Limb (tissue), 2 donors: ENCODE measurements at regions not wholly inside any gene's neighbourhood (a gene's known extent, or its start where the extent isn't known, plus 50 kb on each side); places are given as distances from the start of the nearest gene placed in this dataset.

Experiments used
- DNase-seq, 2 donors: peaks; one replicate each; pipeline ENCODE4 v3.0.0-alpha.2; 2016; ENCODE audit errors: extremely low spot score in 2 of 2

DNA sequence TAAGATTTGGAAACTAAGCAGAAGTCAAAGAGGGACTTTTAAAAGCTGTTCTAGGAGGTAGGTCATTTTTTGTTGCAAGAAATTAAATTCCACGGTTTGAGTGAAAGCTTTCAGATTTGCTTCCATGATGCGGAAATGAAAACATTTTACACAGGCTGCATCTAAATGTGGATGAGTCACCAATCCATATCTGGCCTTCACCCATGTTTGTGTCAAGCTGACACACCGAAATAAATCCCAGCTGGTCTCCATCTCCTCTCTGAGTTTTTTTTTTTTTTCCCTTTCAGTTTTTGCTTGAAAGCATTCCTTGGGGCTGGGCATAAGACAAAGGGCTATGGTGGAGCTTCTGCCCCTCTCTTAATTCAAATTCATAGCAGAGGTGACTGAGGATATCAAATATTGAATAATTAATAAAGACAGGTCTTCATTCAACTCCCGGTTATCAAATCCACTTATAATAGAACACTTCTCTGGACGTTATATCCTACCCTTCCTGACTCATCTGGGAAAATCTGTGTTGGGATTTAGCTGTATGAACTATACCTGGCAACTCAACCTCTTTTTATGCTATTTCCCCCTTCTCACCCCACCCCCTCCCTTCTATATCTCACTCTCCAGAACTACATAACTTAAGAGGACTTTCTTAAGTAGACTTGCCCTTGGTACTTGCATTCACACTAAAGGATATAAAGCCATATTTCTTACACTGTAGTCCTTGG is 558.3 kb upstream of the GCFC2 start:
- no peak for DNase-seq

GRCh38 chr2:76268484-76268883 is 557.8 kb upstream of the GCFC2 start:
- DNase-seq = no peak

DNA sequence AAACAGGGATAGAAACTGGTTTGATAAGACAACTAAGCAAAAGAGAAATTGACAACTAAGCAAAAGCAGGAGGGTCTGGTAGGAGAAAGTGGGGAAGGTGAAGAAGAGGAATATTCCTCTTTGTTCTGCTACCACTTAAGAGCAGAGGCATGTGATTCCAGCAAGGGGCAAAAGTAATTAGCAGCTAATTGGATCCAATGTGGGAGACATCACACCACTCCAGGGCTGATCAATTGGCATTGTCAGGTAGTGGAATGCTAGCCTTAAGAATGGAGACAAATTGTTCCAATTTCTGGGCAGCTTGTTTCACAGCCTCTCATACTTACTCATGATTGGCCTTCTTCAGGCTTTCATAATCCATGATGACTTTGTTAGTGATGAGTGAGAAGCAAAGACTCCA is 547.1 kb upstream of the GCFC2 start:
- DNase-seq = no peak

DNA sequence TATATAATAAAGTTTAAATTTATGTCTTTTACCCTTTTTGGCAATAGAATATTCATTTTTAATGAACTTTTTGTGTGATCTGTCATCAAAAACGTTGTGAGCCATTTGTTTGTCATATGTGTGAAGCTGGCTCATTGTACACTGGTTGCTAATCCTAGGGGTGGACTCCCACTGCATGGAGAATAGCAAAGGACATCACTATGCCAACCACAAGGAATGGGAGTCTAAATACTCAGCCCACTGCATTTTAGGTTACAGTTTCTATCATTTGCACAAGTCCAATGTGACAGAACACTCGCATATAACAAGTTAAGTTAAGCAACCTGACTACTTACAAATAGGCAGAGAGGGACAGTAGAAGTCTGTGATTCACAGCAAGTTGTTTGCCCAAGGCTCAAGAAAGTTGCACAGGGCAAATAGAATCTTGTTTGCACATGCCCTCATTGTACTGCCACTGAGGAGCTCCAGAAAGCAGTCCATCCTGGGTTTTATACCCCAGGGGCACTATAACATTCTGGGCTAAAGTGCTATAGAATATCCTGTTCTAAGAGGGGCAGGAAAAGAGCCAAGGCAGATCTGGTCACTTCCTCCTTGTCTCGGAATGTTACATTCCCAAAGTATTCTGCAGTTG is 545.9 kb upstream of the GCFC2 start:
- DNase-seq = no peak

DNA sequence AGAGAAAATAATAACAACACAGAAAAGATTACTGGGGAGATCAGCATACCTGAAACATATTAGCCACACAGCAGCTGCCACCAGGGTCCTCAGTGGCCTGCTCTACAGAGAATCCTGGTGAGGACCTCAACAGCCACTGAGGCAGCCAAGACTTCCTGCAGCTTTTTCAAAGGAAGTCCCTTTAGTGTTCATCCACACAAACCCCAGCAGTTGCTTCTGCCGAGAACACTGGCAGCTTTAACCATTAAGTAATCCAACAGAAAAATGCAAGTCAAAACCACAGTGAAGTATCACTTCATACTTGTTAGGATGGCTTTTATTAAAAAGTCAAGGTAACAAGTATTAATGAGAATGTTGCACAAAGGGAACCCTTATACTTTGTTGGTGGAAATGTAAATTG is 542.0 kb upstream of the GCFC2 start:
- DNase-seq = no peak

GRCh38 chr2:76251342-76251741 is 540.6 kb upstream of the GCFC2 start:
- no peak for DNase-seq

GRCh38 chr2:76247006-76247405 is 536.3 kb upstream of the GCFC2 start:
- no peak for DNase-seq

- no peak for DNase-seq
Measured at GRCh38 chr2:76211991-76212985, 501.6 kb upstream of the GCFC2 start.

DNA sequence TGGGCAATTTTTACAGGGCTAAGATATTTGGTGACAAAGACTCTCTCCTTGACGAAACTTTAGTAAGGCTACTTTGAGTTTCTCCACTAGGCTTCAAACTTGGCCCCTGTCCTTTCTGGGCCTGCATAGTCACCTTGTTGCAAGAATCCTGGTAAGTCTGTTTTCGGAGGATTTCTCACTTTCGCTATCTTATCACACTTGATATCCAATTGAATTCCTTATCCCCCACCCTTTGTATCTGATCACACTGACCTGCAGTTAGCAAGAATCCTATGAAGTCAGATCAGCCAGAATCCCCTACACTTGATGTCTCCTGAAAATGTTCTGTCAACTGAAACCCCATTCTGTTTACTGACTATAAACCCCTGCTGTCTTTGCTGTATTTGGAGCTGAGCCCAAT is 499.8 kb upstream of the GCFC2 start:
- no peak for DNase-seq

DNA sequence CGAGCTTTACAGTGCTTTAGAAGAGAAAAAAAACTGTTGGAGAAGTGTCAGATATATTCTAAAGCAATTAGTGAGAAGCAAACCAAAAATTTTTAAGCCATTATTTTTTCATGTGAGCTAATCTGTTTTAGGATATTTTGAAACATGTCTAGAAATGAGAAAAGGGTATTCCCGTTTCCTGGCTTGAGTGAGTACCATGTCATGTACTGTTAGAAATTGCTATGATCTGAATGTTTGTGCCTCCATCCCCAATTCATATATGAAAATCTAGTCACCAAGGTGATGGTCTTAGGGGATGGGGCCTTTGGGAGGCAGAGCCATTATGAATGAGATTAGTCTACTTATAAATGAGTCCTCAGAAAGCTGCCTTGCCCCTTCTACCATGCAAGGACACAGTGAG is 493.3 kb upstream of the GCFC2 start:
- no peak for DNase-seq

DNA sequence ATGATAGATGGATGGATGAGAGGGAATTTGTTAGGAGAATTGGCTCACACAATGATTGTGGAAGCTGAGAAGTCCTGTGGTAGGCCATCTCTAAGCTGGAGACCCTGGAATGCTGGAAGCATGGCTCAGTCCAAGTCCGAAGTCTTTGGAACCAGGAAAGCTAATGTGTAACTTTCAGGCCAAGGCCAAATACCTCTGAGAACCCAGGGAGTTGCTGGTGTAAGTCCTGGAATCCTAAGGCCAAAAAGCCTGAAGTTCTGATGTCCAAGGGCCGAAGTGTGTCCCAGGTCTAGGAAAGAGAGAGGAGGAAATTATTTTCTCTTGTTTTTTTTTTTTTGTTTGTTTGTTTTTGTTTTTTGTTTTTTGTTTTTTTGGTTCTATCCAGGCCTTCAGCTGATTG is 492.2 kb upstream of the GCFC2 start:
- no peak for DNase-seq

DNA sequence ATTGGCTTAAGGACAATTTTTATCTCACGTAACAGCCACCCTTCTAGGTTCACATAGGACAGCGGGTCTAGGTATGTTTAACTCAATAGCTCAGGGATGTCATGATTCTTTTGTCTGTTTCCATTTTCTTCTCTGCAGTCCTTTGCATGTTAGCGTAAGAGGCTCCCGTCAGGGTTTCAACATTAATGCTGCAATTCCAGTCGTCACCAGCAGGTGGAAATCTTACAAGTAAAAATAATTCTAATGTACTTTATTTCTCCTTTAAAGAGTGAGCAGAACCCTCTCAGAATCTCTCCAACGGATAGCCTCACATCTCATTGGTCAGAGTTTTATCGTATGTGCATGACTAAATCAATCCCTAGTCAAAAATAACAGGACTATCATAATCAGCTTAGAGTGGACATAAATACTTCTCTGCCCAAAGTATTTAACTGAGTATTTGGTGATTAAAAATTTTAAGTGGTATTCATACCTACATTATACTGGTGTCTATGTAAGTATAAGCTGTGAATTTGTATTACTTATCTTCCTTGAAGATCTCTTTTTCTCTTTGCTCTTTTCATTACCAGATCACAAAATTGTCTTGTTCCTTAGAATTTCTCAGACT is 487.2 kb upstream of the GCFC2 start:
- peak; percentile 56 to 74 for DNase-seq

DNA sequence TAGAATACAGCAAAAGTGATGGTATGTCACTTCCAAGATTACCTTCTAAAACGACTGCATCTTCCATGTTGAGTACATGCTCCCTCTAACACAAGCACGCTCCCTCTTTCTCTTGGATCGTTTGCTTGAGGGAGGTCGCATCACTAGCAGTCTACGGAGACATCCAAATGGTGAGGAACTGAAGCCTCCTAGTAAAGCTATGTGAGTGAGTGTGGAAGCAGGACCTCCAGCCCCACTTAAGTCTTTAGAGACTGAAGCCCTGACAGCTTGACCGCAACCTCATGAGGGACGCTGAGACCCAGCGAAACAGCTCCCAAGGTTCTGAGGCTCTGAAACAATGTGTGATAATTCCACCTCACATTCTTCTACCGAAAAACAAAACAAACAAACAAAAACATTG is 486.7 kb upstream of the GCFC2 start:
- DNase-seq = no peak

- DNase-seq = peak in 1 of 2 donors; percentile 29
Measured at GRCh38 chr2:76194031-76194775, 483.5 kb upstream of the GCFC2 start.

GRCh38 chr2:76193089-76193488 is 482.4 kb upstream of the GCFC2 start:
- DNase-seq = no peak

GRCh38 chr2:76188334-76189008 is 477.8 kb upstream of the GCFC2 start:
- no peak for DNase-seq

DNA sequence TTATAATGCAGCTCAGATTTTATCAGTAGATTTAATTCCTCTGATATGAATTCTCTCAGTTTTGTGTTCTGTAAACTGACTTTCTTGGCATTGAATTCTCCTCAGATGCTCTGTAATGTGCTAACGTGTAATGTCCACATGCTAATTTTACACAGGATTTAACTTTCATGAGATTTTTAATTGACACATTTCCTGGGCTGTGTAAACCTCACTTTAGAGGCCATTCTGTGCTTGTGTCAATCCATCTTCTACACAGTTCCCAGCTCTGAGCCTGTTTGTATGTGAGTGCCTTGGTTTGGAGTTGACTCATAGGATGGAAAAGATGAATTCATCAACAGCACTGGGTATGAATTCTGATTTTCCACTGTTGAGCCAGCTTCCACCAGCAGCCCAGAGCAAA is 476.7 kb upstream of the GCFC2 start:
- DNase-seq = no peak

GRCh38 chr2:76180676-76181075 is 470.0 kb upstream of the GCFC2 start:
- no peak for DNase-seq

DNA sequence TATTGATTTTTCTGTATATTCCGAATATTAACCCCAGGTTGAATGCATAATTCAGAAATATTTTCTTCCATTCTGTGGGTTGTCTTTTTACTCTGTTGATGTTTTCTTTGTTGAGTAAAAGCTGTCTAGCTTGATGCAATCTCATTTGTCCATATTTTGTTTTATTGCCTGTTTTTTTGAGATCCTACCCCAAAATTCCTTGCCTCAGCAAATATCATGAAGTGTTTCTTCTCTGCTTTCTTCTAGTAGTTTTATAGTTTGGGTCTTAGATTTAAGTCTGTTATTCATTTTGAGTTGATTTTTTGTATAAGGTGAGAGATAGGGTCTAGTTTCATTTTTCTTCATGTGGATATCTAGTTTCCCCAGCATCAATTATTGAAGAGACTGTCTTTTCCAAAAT is 467.9 kb upstream of the GCFC2 start:
- no peak for DNase-seq

DNA sequence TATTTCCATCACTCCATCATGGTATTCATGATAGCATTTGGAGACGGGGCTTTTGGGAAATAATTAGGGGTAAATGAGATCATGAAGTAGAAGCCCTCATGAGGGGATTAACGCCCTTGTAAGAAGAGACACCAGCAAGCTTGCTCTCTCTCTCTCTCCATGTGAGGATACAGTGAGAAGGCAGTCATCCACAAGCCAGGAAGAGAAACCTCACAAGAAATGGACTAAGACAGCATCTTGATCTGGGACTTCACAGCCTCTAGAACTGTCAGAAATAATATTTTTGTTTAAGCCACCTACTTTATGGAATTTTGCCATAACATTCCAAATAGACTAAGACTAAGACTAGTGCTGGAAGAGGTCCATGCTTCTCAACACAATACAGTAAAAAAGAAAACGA is 464.6 kb upstream of the GCFC2 start:
- DNase-seq = no peak

- DNase-seq = no peak
Measured at GRCh38 chr2:76174505-76174904, 463.8 kb upstream of the GCFC2 start.
